Neural cell (in vitro differentiated cells): ENCODE measurements at regions not wholly inside any gene's neighbourhood (a gene's known extent, or its start where the extent isn't known, plus 50 kb on each side); places are given as distances from the start of the nearest gene placed in this dataset.

ENCODE experiments used
- H2AFZ ChIP-seq: fragments of 200-600, 300-800 bp; sonication (generic), shearing (Covaris generic); 2 replicates; pipeline ENCODE4 v1.6.0; 2014; ENCODE audit warnings: low read depth, mild to moderate bottlenecking, antibody characterized with exemption, low read length, moderate library complexity
- H3F3A ChIP-seq: fragments of 200-600 bp; shearing (Covaris generic); 2 replicates; pipeline ENCODE4 v1.6.1; 2016; ENCODE audit warnings: mild to moderate bottlenecking, moderate library complexity, mixed read lengths, antibody characterized with exemption, low read length; ENCODE audit not compliant: insufficient read depth, poor library complexity, severe bottlenecking
- H3K27ac ChIP-seq: fragments of 200-600, 300-800 bp; sonication (generic), shearing (Covaris generic); 2 replicates; pipeline ENCODE4 v1.5.1; 2014; ENCODE audit warnings: mild to moderate bottlenecking, low read length, moderate library complexity
- H3K27me3 ChIP-seq: fragments of 300-800, 200-600 bp; sonication (generic), shearing (Covaris generic); 2 replicates; pipeline ENCODE4 v1.6.0; 2014; ENCODE audit warnings: mild to moderate bottlenecking, low read depth, low read length, moderate library complexity; ENCODE audit not compliant: insufficient read depth
- H3K36me3 ChIP-seq: fragments of 300-800, 200-600 bp; sonication (generic), shearing (Covaris generic); 2 replicates; pipeline ENCODE4 v1.5.1; 2014; ENCODE audit warnings: mild to moderate bottlenecking, antibody characterized with exemption, low read length, moderate library complexity; ENCODE audit not compliant: insufficient read depth
- H3K4me2 ChIP-seq: fragments of 300-800, 200-600 bp; sonication (generic), shearing (Covaris generic); 2 replicates; pipeline ENCODE4 v1.6.0; 2014; ENCODE audit warnings: mild to moderate bottlenecking, low read length
- H3K4me3 ChIP-seq: fragments of 300-800, 200-600 bp; sonication (generic), shearing (Covaris generic); 2 replicates; pipeline ENCODE4 v1.5.1; 2014; ENCODE audit warnings: mild to moderate bottlenecking, low read length, moderate library complexity
- H3K79me2 ChIP-seq: fragments of 200-600 bp; shearing (Covaris generic); replicated peaks from 2 replicates; pipeline ENCODE4 v1.6.0; 2014; ENCODE audit warnings: mild to moderate bottlenecking, low read length, moderate library complexity; ENCODE audit not compliant: insufficient read depth
- H3K9ac ChIP-seq: fragments of 300-800, 200-600 bp; sonication (generic), shearing (Covaris generic); 2 replicates; pipeline ENCODE4 v1.6.1; 2016; ENCODE audit warnings: mild to moderate bottlenecking, low read length, mixed read lengths
- H3K9me2 ChIP-seq: fragments of 200-600 bp; shearing (Covaris generic); 2 replicates; pipeline ENCODE4 v1.6.1; 2016; ENCODE audit warnings: mild to moderate bottlenecking, low read length, mixed read lengths; ENCODE audit not compliant: insufficient read depth
- H3K9me3 ChIP-seq: fragments of 200-600, 300-800 bp; sonication (generic), shearing (Covaris generic); 2 replicates; pipeline ENCODE4 v1.6.1; 2016; ENCODE audit warnings: mild to moderate bottlenecking, mixed run types, low read length, moderate library complexity, mixed read lengths
- H4K20me1 ChIP-seq: fragments of 200-600 bp; shearing (Covaris generic); 2 replicates; pipeline ENCODE4 v1.6.1; 2016; ENCODE audit warnings: mild to moderate bottlenecking, mixed run types; ENCODE audit not compliant: insufficient read depth
- CTCF ChIP-seq: fragments of 450-650 bp; IDR thresholded peaks from 2 replicates; pipeline ENCODE4 v1.5.1; 2014; ENCODE audit warnings: antibody characterized with exemption, mild to moderate bottlenecking, moderate library complexity; ENCODE audit not compliant: poor library complexity, severe bottlenecking
- EP300 ChIP-seq: fragments of 450-650 bp; conservative IDR thresholded peaks from 2 replicates; pipeline ENCODE4 v1.6.1; 2014; ENCODE audit warnings: antibody characterized with exemption, mild to moderate bottlenecking, moderate library complexity; ENCODE audit not compliant: poor library complexity, severe bottlenecking
- EZH2 ChIP-seq: fragments of 200-600, 300-800 bp; shearing (Covaris generic), sonication (generic); IDR thresholded peaks from 2 replicates; pipeline ENCODE4 v1.6.1; 2014; ENCODE audit warnings: antibody characterized with exemption, low read length, borderline replicate concordance, mild to moderate bottlenecking; ENCODE audit not compliant: insufficient read depth, poor library complexity, severe bottlenecking
- MXI1 ChIP-seq: fragments of 450-650 bp; conservative IDR thresholded peaks from 2 replicates; pipeline ENCODE4 v1.6.1; 2014; ENCODE audit warnings: antibody characterized with exemption, mild to moderate bottlenecking; ENCODE audit not compliant: poor library complexity, severe bottlenecking
- POLR2AphosphoS5 ChIP-seq: IDR thresholded peaks from 2 replicates; pipeline ENCODE4 v1.6.1; 2012
- RAD21 ChIP-seq: fragments of 450-650 bp; conservative IDR thresholded peaks from 2 replicates; pipeline ENCODE4 v1.6.1; 2014; ENCODE audit warnings: antibody characterized with exemption, mild to moderate bottlenecking, moderate library complexity
- REST ChIP-seq: IDR thresholded peaks from 2 replicates; pipeline ENCODE4 v1.6.1; 2012; ENCODE audit warnings: borderline replicate concordance
- SMC3 ChIP-seq: fragments of 450-650 bp; conservative IDR thresholded peaks from 2 replicates; pipeline ENCODE4 v1.6.1; 2014; ENCODE audit warnings: antibody characterized with exemption, mild to moderate bottlenecking, moderate library complexity; ENCODE audit not compliant: poor library complexity
- TAF1 ChIP-seq: IDR thresholded peaks from 2 replicates; pipeline ENCODE4 v1.6.1; 2012; ENCODE audit warnings: low read depth

- H2AFZ ChIP-seq, result no peak overlapping the region
- H3K9me3 ChIP-seq, result no peaks in the 10 kb centered on the region
These were observed 207.3 kb upstream of the VEGFC start for GRCh38 chr4:176999935-177000543.

GRCh38 chr4:177001271-177002175, 208.8 kb upstream of the VEGFC start:
- Histone ChIP-seq H3K27me3 (no peaks in the 10 kb centered on the region), H3K79me2 (no peaks in the 10 kb centered on the region), H3K36me3 (no peaks in the 10 kb centered on the region), H3K27ac (no peak overlapping the region), H3K9ac (no peak overlapping the region), H3K9me3 (no peaks in the 10 kb centered on the region), H3K9me2 (no peaks in the 10 kb centered on the region), H4K20me1 (no peaks in the 10 kb centered on the region), H3F3A (no peaks in the 10 kb centered on the region), H2AFZ (no peak overlapping the region), H3K4me2 (no peak overlapping the region), H3K4me3 (no peak overlapping the region)
- TF ChIP-seq SMC3 (no peak), POLR2AphosphoS5 (peak; percentile 37), EP300 (peak; percentile 58)

More at GRCh38 chr4:176999935-177000543, 207.3 kb upstream of the VEGFC start:
- Histone ChIP-seq H3F3A (no peaks in the 10 kb centered on the region), H3K9ac (no peak overlapping the region), H3K4me3 (no peak overlapping the region), H3K36me3 (no peaks in the 10 kb centered on the region), H4K20me1 (no peaks in the 10 kb centered on the region), H3K4me2 (no peak overlapping the region), H3K9me2 (no peaks in the 10 kb centered on the region), H3K79me2 (no peaks in the 10 kb centered on the region), H3K27me3 (no peaks in the 10 kb centered on the region), H3K27ac (no peak overlapping the region)
- TF ChIP-seq EZH2, result no peak

- Histone ChIP-seq H2AFZ (no peak overlapping the region), H3K27me3 (no peaks in the 10 kb centered on the region), H3K9me3 (no peaks in the 10 kb centered on the region), H3K27ac (no peak overlapping the region), H3K79me2 (no peaks in the 10 kb centered on the region), H4K20me1 (no peaks in the 10 kb centered on the region), H3K36me3 (no peaks in the 10 kb centered on the region), H3K9ac (no peak overlapping the region), H3K4me3 (no peak overlapping the region), H3F3A (no peaks in the 10 kb centered on the region), H3K4me2 (no peak overlapping the region), H3K9me2 (no peaks in the 10 kb centered on the region)
- TF ChIP-seq REST, result no peak
- TF ChIP-seq EZH2, result no peak
- TF ChIP-seq CTCF, result no peak
- no peak for TF ChIP-seq TAF1
- TF ChIP-seq SMC3, result no peak
- no peak for TF ChIP-seq MXI1
- no peak for TF ChIP-seq POLR2AphosphoS5
- no peak for TF ChIP-seq RAD21
- no peak for TF ChIP-seq EP300
These were observed 213.0 kb upstream of the VEGFC start for GRCh38 chr4:177005674-177006230.
